ENCODE measurements at regions not wholly inside any gene's neighbourhood (a gene's known extent, or its start where the extent isn't known, plus 50 kb on each side); places are given as distances from the start of the nearest gene placed in this dataset.
A peak's percentile ranks its signal among the peaks of the same experiment; 100 is the strongest.
"Not testable (repeated sequence)": the region's sequence is repeated elsewhere in the genome, so short reads cannot be mapped to it uniquely, and the experiment has no call there.

DNA sequence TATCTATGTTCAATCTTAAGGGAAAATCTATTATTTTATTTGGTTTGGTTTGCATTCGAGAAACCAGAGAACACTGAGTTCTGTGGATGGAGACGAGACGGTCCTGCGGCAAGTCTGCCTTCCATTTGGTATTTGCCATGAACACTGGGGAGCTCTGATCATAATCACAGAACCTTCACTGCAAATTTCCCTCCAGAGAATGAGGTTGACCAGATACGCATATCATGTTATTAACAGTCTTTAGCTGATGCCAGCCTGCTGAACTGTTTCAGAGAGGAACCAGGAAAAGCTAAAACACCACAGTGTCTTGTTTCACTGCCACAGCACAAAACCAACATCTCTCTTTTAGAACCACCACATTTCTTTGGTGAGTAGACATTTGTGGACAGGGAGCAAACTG, 269.4 kb upstream of the AGAP1 start:
- H3K9me3 ChIP-seq (replicated peaks; ENCODE audit: low read length) = no peaks in the 10 kb centered on the region
- no peaks in the 10 kb centered on the region for H3K4me1 ChIP-seq (ENCODE audit: control insufficient read depth, insufficient read depth, low read length)
- H3K9ac ChIP-seq (ENCODE audit: low read depth, low read length) = no peak overlapping the region

DNA sequence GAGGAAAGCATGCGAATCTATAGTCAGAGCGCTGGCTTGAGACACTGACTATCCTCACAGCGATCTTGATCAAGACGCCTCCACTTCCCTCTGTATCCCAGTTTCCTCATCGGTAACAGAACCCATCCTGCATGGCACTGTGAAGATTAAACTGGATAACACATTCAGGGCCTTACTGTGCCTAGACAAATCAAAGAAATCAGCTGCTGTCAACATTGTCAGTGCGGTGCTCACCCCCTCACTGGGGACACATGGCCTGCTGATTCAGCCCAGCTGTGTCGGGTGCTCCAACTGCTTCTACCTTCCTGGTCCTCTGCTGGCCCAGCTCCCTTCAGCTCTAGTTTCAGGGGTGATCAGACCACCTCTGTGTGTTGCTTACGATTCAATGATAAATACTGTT, 268.6 kb upstream of the AGAP1 start:
- no peak overlapping the region for H3K4me2 ChIP-seq (ENCODE audit: low read length)
- H3K4me1 ChIP-seq (ENCODE audit: control insufficient read depth, insufficient read depth, low read length) = no peaks in the 10 kb centered on the region
- no peaks in the 10 kb centered on the region for H3K9me3 ChIP-seq (replicated peaks; ENCODE audit: low read length)
- H3K4me3 ChIP-seq (ENCODE audit: low read length) = no peak overlapping the region
- H3K27me3 ChIP-seq (ENCODE audit: control insufficient read depth, insufficient read depth, low read length) = peaks cover 5% of the 10 kb centered on the region
- H3K9ac ChIP-seq (ENCODE audit: low read depth, low read length) = no peak overlapping the region
- no peaks in the 10 kb centered on the region for H3K36me3 ChIP-seq (ENCODE audit: insufficient read depth, low read length)

More for the DNA sequence above, 269.4 kb upstream of the AGAP1 start:
- Histone ChIP-seq H3K4me2 (ENCODE audit: low read length) (no peak overlapping the region), H3K27me3 (ENCODE audit: control insufficient read depth, insufficient read depth, low read length) (peaks cover 5% of the 10 kb centered on the region), H3K4me3 (ENCODE audit: low read length) (no peak overlapping the region), H3K36me3 (ENCODE audit: insufficient read depth, low read length) (no peaks in the 10 kb centered on the region)

DNA sequence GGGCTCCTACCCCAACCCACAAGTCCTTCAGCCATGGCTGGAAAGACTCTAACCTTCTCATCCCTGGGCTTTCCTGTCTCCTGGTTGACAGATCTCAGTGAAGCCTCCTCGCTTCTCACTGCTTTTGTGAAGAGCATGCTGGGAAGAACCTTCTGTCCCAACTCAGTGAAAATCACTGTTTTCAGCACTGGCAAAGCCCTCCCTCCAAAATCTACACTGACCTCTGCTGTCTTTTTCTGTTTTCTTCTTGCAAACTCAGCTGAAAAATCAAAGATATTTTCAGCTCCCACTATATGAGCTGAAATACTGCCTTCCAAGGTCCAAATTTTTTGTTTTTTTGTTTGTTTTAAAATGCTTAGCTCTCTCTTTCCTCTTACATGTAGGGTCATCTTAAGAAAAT, 266.3 kb upstream of the AGAP1 start:
- H3K36me3 ChIP-seq (ENCODE audit: insufficient read depth, low read length) = no peaks in the 10 kb centered on the region
- H3K4me3 ChIP-seq (ENCODE audit: low read length) = no peak overlapping the region
- H3K4me1 ChIP-seq (ENCODE audit: control insufficient read depth, insufficient read depth, low read length) = no peaks in the 10 kb centered on the region
- H3K27me3 ChIP-seq (ENCODE audit: control insufficient read depth, insufficient read depth, low read length) = peaks cover 5% of the 10 kb centered on the region
- no peaks in the 10 kb centered on the region for H3K9me3 ChIP-seq (replicated peaks; ENCODE audit: low read length)
- no peak overlapping the region for H3K9ac ChIP-seq (ENCODE audit: low read depth, low read length)
- no peak overlapping the region for H3K4me2 ChIP-seq (ENCODE audit: low read length)

DNA sequence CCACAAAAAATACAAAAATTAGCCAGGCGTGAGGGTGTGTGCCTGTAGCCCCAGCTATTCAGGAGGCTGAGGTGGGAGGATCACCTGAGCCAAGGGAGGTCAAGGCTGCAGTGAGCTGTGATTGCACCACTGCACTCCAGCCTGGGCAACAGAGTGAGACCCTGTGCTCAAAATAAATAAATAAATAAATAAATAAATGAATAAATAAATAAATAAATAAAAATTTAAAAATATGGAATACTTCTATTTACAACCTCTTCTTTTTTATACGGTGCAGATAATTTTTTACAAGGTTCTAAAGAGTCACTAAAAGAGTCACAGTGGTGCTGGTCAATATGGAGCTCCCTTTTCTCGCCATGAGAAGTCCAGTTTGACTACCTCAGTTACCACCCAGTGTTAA, 265.4 kb upstream of the AGAP1 start:
- H3K27me3 ChIP-seq (ENCODE audit: control insufficient read depth, insufficient read depth, low read length); H3K36me3 ChIP-seq (ENCODE audit: insufficient read depth, low read length); H3K4me3 ChIP-seq (ENCODE audit: low read length); H3K9me3 ChIP-seq (replicated peaks; ENCODE audit: low read length); H3K9ac ChIP-seq (ENCODE audit: low read depth, low read length); H3K4me2 ChIP-seq (ENCODE audit: low read length); H3K4me1 ChIP-seq (ENCODE audit: control insufficient read depth, insufficient read depth, low read length): not testable (repeated sequence)

DNA sequence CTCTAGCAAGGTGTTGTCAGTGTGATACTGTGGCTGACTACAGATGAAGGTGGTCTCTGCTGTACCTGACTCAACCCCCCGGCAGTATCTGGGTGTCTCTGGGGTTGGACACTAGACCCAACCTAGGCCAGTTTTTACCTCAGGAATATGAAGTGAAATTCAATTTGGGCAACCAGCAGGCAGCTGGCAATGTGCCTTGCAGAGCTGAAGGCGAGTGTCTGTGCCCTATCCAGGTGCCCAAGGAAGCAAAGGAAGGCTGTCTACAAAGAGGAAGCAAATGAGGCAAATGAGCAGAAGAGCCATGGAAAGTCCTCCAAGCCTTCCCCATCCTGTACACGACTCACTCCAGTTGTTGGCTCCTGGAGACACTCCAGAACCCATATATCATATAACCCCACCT, 264.6 kb upstream of the AGAP1 start:
- no peak overlapping the region for H3K4me2 ChIP-seq (ENCODE audit: low read length)
- peaks cover 5% of the 10 kb centered on the region for H3K27me3 ChIP-seq (ENCODE audit: control insufficient read depth, insufficient read depth, low read length)
- no peaks in the 10 kb centered on the region for H3K4me1 ChIP-seq (ENCODE audit: control insufficient read depth, insufficient read depth, low read length)
- H3K9me3 ChIP-seq (replicated peaks; ENCODE audit: low read length) = no peaks in the 10 kb centered on the region
- H3K36me3 ChIP-seq (ENCODE audit: insufficient read depth, low read length) = no peaks in the 10 kb centered on the region
- H3K4me3 ChIP-seq (ENCODE audit: low read length) = no peak overlapping the region
- H3K9ac ChIP-seq (ENCODE audit: low read depth, low read length) = no peak overlapping the region

DNA sequence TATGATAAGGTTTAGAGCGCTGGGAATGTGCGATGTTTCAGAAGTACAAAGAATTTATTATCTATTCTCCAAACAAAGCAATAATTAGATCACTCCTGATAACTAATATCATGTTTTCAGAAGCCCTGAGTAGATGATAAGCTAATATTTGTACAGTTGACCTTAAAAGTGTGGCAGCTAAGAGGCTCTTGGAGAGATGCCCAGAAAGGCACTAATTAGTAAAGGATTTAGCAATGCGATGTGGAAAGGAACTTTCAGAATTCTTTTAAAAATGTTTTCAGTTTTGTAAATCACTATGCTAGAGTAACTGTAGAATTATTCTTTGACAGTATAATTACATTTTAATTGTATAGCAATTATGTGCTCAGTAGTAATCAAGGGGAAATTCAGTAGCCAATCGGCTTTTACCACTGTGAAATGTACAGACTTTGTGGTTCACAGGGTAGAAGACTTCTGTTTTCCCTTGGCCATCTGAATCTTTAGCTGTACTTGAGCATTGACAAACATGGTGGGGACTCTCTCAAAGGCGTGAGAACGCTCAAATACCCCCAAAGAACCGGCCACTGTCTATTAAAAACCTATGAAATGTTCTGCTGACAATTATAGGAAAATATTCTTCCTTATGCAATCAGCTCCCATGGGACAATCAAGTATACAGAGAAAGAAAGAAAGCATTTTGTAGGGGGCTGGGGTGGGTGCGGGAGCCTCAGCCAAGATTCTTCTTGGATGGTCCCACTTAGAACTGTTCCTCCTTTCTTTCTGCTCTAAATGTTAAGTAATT, 262.8 kb upstream of the AGAP1 start:
- Histone ChIP-seq H3K4me1 (ENCODE audit: control insufficient read depth, insufficient read depth, low read length) (peaks cover 4% of the 10 kb centered on the region), H3K9me3 (replicated peaks; ENCODE audit: low read length) (no peaks in the 10 kb centered on the region), H3K4me3 (ENCODE audit: low read length) (no peak overlapping the region), H3K4me2 (ENCODE audit: low read length) (no peak overlapping the region), H3K36me3 (ENCODE audit: insufficient read depth, low read length) (no peaks in the 10 kb centered on the region), H3K9ac (ENCODE audit: low read depth, low read length) (no peak overlapping the region), H3K27me3 (ENCODE audit: control insufficient read depth, insufficient read depth, low read length) (no peaks in the 10 kb centered on the region)

DNA sequence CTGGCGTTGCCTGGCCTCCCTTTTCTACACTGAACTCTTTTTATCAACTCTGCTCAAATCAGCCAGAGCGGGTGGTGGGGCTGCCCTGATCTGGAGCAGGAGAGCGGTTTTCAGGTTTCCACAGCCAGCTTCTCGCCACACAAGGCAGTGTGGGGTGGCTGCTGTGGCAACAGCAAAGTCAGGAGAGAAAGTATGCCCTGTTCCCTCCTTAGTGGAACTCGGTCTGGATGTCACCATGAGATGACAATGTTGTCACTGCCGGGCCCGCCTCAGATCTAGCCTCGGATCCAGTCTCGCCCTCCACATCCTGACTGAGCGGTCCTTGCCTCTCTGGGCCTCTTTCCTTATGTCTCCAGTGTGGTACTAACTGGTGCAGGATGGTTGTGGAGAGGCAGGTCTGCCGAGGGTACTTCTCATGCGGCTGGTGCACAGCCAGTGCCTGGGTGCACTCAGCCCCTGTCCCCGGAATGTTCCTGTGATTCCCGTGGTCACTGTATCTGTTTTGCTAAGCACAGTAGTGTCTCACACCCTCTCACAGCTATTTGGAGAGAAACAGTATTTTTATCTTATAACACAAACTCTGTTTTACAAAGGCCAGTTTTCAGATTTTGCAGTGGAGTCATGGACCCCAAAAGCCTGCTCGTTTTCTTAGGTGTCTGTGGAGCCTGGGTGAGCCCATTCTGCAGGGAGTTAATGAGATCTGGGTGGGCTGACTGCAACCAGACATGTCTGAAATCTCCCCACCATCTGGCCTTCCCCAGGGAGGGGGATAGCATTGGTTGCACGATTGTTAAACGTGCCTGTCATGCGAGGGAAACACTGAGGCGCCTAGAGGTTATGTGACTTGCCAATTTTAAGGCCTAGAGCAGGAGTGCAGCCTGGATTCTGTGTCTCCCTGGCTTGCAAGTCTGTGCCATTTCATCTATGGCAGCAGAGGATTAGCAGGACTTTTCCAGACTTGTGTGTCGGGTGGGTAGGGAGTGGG, 261.1 kb upstream of the AGAP1 start:
- no peak overlapping the region for H3K4me2 ChIP-seq (ENCODE audit: low read length)

DNA sequence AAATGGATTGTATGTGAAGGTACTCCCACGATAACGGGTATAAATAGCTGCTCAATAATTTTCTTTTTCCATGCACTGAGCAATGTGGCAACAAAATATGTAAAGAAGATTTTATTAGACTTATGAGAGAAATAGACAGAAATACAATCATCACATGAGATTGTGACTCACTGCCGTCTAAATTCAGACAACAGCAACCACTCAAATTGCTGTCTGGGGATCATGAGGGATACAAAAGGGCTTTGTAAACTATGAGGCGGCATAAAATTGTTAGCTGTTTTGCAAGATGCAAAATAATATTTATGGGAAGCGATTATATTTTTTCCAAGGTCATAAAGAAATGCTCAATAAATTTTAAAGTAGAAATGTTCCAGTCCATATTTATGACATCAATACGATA, 259.1 kb upstream of the AGAP1 start:
- H3K4me3 ChIP-seq (ENCODE audit: low read length) = no peak overlapping the region
- no peaks in the 10 kb centered on the region for H3K36me3 ChIP-seq (ENCODE audit: insufficient read depth, low read length)
- no peak overlapping the region for H3K9ac ChIP-seq (ENCODE audit: low read depth, low read length)
- no peaks in the 10 kb centered on the region for H3K27me3 ChIP-seq (ENCODE audit: control insufficient read depth, insufficient read depth, low read length)
- H3K4me1 ChIP-seq (ENCODE audit: control insufficient read depth, insufficient read depth, low read length) = peaks cover 13% of the 10 kb centered on the region
- no peak overlapping the region for H3K4me2 ChIP-seq (ENCODE audit: low read length)
- no peaks in the 10 kb centered on the region for H3K9me3 ChIP-seq (replicated peaks; ENCODE audit: low read length)

More for the DNA sequence above, 261.1 kb upstream of the AGAP1 start:
- peaks cover 4% of the 10 kb centered on the region for H3K4me1 ChIP-seq (ENCODE audit: control insufficient read depth, insufficient read depth, low read length)
- no peaks in the 10 kb centered on the region for H3K36me3 ChIP-seq (ENCODE audit: insufficient read depth, low read length)
- no peaks in the 10 kb centered on the region for H3K27me3 ChIP-seq (ENCODE audit: control insufficient read depth, insufficient read depth, low read length)
- H3K9ac ChIP-seq (ENCODE audit: low read depth, low read length) = no peak overlapping the region
- no peak overlapping the region for H3K4me3 ChIP-seq (ENCODE audit: low read length)
- H3K9me3 ChIP-seq (replicated peaks; ENCODE audit: low read length) = no peaks in the 10 kb centered on the region

DNA sequence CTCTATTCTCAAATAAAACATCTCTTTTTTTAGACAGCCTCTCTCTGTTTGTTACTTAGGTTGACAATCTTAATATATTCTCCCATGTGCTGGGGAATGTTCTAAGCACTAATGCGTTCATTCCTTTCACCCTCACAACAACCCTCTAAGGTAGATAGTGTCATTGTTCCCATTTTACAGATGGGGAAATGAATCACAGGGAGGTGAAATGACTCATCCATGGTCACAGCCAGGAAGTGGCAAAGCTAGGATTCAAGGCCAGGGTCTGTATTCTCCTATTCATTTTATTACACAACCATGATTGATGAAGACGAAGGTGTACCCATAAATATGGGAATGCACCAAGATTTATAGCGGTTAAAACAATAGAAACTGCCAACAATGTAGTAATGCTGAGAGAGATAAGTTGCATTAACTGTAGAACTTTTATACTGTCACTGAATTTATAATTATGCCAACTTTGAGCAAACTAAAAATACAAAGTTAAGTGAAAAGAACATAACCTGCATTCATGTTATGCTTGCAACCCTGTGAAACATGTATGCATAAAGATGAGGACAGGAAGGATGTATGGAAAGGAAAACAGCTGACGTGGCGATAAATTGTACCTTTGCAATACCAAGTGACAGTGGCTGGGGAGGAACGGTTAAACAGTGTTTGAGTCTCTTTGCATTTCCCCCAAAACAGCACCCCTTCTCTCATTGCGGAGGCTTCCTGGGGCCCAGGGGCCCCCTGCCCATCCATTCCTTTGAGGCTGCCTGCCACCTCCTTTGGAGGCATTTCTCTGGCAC, 257.7 kb upstream of the AGAP1 start:
- no peaks in the 10 kb centered on the region for H3K36me3 ChIP-seq (ENCODE audit: insufficient read depth, low read length)
- no peak overlapping the region for H3K4me3 ChIP-seq (ENCODE audit: low read length)
- no peak overlapping the region for H3K9ac ChIP-seq (ENCODE audit: low read depth, low read length)
- no peak overlapping the region for H3K4me2 ChIP-seq (ENCODE audit: low read length)
- H3K9me3 ChIP-seq (replicated peaks; ENCODE audit: low read length) = no peaks in the 10 kb centered on the region
- no peaks in the 10 kb centered on the region for H3K27me3 ChIP-seq (ENCODE audit: control insufficient read depth, insufficient read depth, low read length)
- peaks cover 13% of the 10 kb centered on the region for H3K4me1 ChIP-seq (ENCODE audit: control insufficient read depth, insufficient read depth, low read length)

DNA sequence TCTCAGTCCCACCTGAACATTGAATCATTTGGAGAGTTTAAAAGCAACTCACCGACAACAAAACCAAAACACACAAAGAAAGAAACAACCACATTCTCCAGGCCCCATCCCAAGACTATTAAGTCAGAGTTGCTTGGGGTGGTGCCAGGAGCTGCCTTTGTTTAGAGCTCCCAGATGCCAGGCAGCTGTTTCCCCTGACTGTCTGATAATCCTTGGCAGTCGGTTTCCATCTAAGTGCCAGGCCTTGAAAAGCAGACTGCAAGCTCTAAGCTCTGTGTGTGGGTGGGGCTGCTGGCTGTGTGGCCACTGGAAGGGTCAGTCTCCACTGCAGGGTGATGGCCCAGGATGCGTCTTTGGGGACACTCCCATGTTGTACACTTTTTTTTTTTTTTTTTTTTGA, 255.3 kb upstream of the AGAP1 start:
- Histone ChIP-seq H3K4me2 (ENCODE audit: low read length) (peak overlapping the region; percentile 23), H3K36me3 (ENCODE audit: insufficient read depth, low read length) (no peaks in the 10 kb centered on the region), H3K4me3 (ENCODE audit: low read length) (no peak overlapping the region), H3K4me1 (ENCODE audit: control insufficient read depth, insufficient read depth, low read length) (peaks cover 13% of the 10 kb centered on the region), H3K9me3 (replicated peaks; ENCODE audit: low read length) (no peaks in the 10 kb centered on the region), H3K9ac (ENCODE audit: low read depth, low read length) (no peak overlapping the region), H3K27me3 (ENCODE audit: control insufficient read depth, insufficient read depth, low read length) (no peaks in the 10 kb centered on the region)

DNA sequence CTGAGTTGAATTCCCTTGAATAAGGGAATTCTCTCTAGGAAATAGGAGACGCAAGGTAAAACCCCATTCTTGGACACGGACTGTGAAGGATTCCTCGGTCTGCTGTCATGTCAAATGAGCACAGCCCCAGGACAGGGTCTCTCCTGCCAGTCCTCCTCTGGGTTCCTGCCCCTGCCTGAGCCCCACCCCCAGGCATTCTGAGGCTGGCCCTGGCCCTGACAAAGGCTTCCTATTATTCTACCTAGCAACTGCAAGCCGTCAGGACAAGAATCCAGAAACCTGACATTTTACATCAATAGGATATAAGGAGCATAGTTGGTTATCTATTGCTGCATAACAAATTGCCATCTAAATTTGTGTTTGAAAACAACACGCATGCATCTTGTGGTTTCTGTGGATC, 253.3 kb upstream of the AGAP1 start:
- no peak overlapping the region for H3K4me2 ChIP-seq (ENCODE audit: low read length)
- no peak overlapping the region for H3K4me3 ChIP-seq (ENCODE audit: low read length)
- H3K9me3 ChIP-seq (replicated peaks; ENCODE audit: low read length) = no peaks in the 10 kb centered on the region
- H3K36me3 ChIP-seq (ENCODE audit: insufficient read depth, low read length) = no peaks in the 10 kb centered on the region
- peaks cover 12% of the 10 kb centered on the region for H3K4me1 ChIP-seq (ENCODE audit: control insufficient read depth, insufficient read depth, low read length)
- H3K9ac ChIP-seq (ENCODE audit: low read depth, low read length) = no peak overlapping the region
- H3K27me3 ChIP-seq (ENCODE audit: control insufficient read depth, insufficient read depth, low read length) = no peaks in the 10 kb centered on the region
